CD4-positive, alpha-beta T cell (primary cell): ENCODE measurements at regions not wholly inside any gene's neighbourhood (a gene's known extent, or its start where the extent isn't known, plus 50 kb on each side); places are given as distances from the start of the nearest gene placed in this dataset.

ENCODE experiments used
- ATAC-seq: fragments of 200-7000 bp; cut with Tn5 transposase; one replicate; pipeline ENCODE4 v1.10.0; 2022; ENCODE audit warnings: mild to moderate bottlenecking; ENCODE audit not compliant: poor library complexity
- CTCF ChIA-PET: fragments of 350-600 bp; sonication (Branson Sonifier 250); formaldehyde crosslinking; loops from one replicate; lab custom pipeline; 2021; ENCODE audit warnings: antibody characterized with exemption, inconsistent platforms; lab: Charles Lee
- POLR2A ChIA-PET: fragments of 350-600 bp; sonication (Branson Sonifier 250); formaldehyde crosslinking; loops from one replicate; lab custom pipeline; 2021; ENCODE audit warnings: antibody characterized with exemption, inconsistent platforms; lab: Charles Lee
- DNase-seq, 14 experiments: peaks; one replicate each; pipeline ENCODE4 v3.0.0-alpha.2; 2013 to 2020; ENCODE audit warnings: mixed read lengths in 2 of 14
- H3K27ac ChIP-seq, 2 donors: one replicate each; pipeline versions ENCODE4 v1.5.1 to v1.7.0; 2013; ENCODE audit warnings: low read length in 2 of 2, low read depth in 1 of 2, mild to moderate bottlenecking in 1 of 2
- H3K27me3 ChIP-seq, 2 experiments: 1 replicate in 1 of 2; 2 replicates in 1 of 2; pipeline versions ENCODE4 v1.6.1 to v1.7.0; 2013; ENCODE audit warnings: low read length in 2 of 2, control low read depth in 1 of 2, mild to moderate bottlenecking in 1 of 2, moderate library complexity in 1 of 2; ENCODE audit not compliant: insufficient read depth in 2 of 2, control insufficient read depth in 1 of 2
- H3K36me3 ChIP-seq: one replicate; pipeline ENCODE4 v1.6.1; 2013; ENCODE audit warnings: low read length, control low read depth; ENCODE audit not compliant: insufficient read depth
- H3K4me1 ChIP-seq: one replicate; pipeline ENCODE4 v1.6.1; 2013; ENCODE audit warnings: low read length, control low read depth; ENCODE audit not compliant: insufficient read depth
- H3K4me3 ChIP-seq: one replicate; pipeline ENCODE4 v1.5.1; 2013; ENCODE audit warnings: mild to moderate bottlenecking, low read length, moderate library complexity
- H3K9me3 ChIP-seq, 2 experiments: 1 replicate in 1 of 2; 2 replicates in 1 of 2; pipeline versions ENCODE4 v1.6.1 to v1.7.0; 2013; ENCODE audit warnings: low read length in 2 of 2, mild to moderate bottlenecking in 2 of 2, control low read depth in 1 of 2, moderate library complexity in 1 of 2; ENCODE audit not compliant: control insufficient read depth in 1 of 2, insufficient read depth in 1 of 2
- H3K27ac Mint-ChIP-seq: one replicate; pipeline ENCODE4 v1.8.0; 2020; ENCODE audit warnings: mixed read lengths
- H3K27me3 Mint-ChIP-seq: one replicate; pipeline ENCODE4 v1.8.0; 2021; ENCODE audit warnings: mixed read lengths
- H3K36me3 Mint-ChIP-seq: one replicate; pipeline ENCODE4 v1.8.0; 2021; ENCODE audit warnings: low read depth, mixed read lengths
- H3K4me1 Mint-ChIP-seq: one replicate; pipeline ENCODE4 v1.8.0; 2021; ENCODE audit warnings: low read depth, mixed read lengths
- H3K4me3 Mint-ChIP-seq: one replicate; pipeline ENCODE4 v1.8.0; 2020; ENCODE audit warnings: mild to moderate bottlenecking, mixed read lengths
- H3K9me3 Mint-ChIP-seq: one replicate; pipeline ENCODE4 v1.8.0; 2020; ENCODE audit warnings: mixed read lengths
- CTCF ChIP-seq: fragments of 200-600 bp; IDR thresholded peaks from one replicate; pipeline ENCODE4 v1.8.0; 2022; ENCODE audit warnings: antibody characterized with exemption, mild to moderate bottlenecking
- intact Hi-C, 2 experiments: fragments of 100-400 bp; cut with DNase I in 1 of 2; cut with micrococcal nuclease in 1 of 2; formaldehyde crosslinking; loops; one replicate each; pipeline versions ENCODE4 v1.15.1 to v1.9.0; 2023 to 2025; cut with DNase I, micrococcal nuclease

DNA sequence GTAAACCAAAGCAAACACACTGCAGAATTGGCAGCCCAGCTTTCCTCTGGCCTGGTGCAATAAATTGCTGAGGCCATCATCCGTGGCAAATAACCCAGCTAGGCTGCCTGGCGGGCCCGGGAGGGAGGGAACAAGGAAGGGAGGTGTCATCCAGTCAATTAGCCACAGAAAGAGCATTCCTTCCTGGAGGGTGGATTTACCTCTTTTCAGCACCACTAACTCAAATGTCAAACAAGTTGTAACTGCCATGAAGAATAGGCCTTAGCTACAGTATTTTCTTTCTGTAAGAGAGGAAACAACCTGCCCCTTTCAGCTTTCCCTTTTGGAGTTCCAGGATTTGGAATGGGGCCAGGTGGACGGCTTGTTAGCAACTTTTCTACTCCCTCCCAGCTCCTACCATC is 163.8 kb upstream of the BDNF start:
- Mint-ChIP-seq H3K36me3 (no peaks in the 10 kb centered on the region), H3K27me3 (peaks cover 5% of the 10 kb centered on the region), H3K9me3 (no peaks in the 10 kb centered on the region), H3K27ac (no peak overlapping the region), H3K4me1 (no peaks in the 10 kb centered on the region), H3K4me3 (no peak overlapping the region)
- no peaks in the 10 kb centered on the region for H3K9me3 ChIP-seq
- no peaks in the 10 kb centered on the region for H3K27me3 ChIP-seq
- no peak for TF ChIP-seq CTCF
- DNase-seq = no peak
- H3K27ac ChIP-seq = no peak overlapping the region
- H3K4me1 ChIP-seq = no peaks in the 10 kb centered on the region
- ChIA-PET POLR2A (no interaction called here), CTCF (no interaction called here)
- intact Hi-C loops = no loop called here
- no peak for ATAC-seq
- H3K36me3 ChIP-seq = no peaks in the 10 kb centered on the region
- H3K4me3 ChIP-seq = no peak overlapping the region

DNA sequence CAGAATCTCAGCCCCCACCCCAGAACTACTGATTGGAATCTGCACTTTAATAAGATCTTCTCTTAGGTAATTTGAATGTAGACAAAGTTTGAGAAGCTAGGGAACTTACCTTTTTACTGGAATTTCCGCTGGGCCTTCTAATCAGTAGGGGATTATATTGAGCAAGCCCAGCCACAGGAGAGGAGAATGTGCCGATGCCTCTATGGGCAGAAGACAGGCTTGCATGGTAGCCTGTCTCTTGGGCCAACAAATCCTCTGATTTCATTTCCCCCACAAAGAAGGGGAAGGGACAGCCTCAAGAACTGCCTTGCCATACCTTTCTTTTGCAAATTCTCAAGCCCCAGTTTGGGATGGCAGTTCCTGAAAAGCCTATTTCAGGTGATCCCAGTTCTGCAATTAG is 163.4 kb upstream of the BDNF start:
- no peak overlapping the region for H3K4me3 ChIP-seq
- no peak for TF ChIP-seq CTCF
- no peaks in the 10 kb centered on the region for H3K27me3 ChIP-seq
- Mint-ChIP-seq H3K27ac (no peak overlapping the region), H3K9me3 (no peaks in the 10 kb centered on the region), H3K36me3 (no peaks in the 10 kb centered on the region), H3K27me3 (peaks cover 5% of the 10 kb centered on the region), H3K4me3 (no peak overlapping the region), H3K4me1 (no peaks in the 10 kb centered on the region)
- CTCF ChIA-PET = no interaction called here
- POLR2A ChIA-PET = no interaction called here
- no peaks in the 10 kb centered on the region for H3K36me3 ChIP-seq
- no peaks in the 10 kb centered on the region for H3K4me1 ChIP-seq
- intact Hi-C loops = no loop called here
- no peak overlapping the region for H3K27ac ChIP-seq
- ATAC-seq = no peak
- DNase-seq = no peak
- no peaks in the 10 kb centered on the region for H3K9me3 ChIP-seq

- H3K4me3 ChIP-seq = no peak overlapping the region
- ChIA-PET POLR2A (no interaction called here), CTCF (no interaction called here)
- no peak overlapping the region for H3K27ac Mint-ChIP-seq
- no peaks in the 10 kb centered on the region for H3K36me3 Mint-ChIP-seq
- intact Hi-C loops = no loop called here
- no peaks in the 10 kb centered on the region for H3K9me3 Mint-ChIP-seq
- H3K27me3 ChIP-seq = no peaks in the 10 kb centered on the region
- no peak overlapping the region for H3K4me3 Mint-ChIP-seq
- no peaks in the 10 kb centered on the region for H3K4me1 ChIP-seq
- no peaks in the 10 kb centered on the region for H3K9me3 ChIP-seq
- no peak overlapping the region for H3K27ac ChIP-seq
- no peaks in the 10 kb centered on the region for H3K36me3 ChIP-seq
- H3K4me1 Mint-ChIP-seq = no peaks in the 10 kb centered on the region
- H3K27me3 Mint-ChIP-seq = no peaks in the 10 kb centered on the region
- no peak for ATAC-seq
- no peak for TF ChIP-seq CTCF
- DNase-seq = no peak
Observed at GRCh38 chr11:27861706-27862430, 161.6 kb upstream of the BDNF start.
